ENCODE measurements at regions not wholly inside any gene's neighbourhood (a gene's known extent, or its start where the extent isn't known, plus 50 kb on each side); places are given as distances from the start of the nearest gene placed in this dataset.

DNA sequence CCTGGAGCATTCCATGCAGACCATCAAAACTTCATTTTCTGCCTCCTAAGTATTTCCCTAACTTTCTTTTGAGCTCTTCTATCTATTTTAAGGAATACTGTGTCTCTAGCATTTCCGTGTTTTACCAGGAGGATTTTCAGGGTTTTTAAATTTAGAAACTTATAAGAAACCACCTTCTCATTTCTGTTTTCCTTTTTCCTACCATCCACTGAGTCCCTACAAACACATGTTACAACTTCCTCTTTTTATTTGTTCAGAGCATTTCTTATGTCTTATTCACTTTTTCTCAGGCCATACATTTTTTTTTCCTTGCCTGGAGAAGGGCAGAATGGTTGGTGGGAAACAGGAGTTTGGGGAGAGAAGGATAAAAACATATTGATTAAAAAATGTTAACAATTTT, 130.0 kb upstream of the BMP5 start:
- DNase-seq (ENCODE audit: low spot score) = no peak

DNA sequence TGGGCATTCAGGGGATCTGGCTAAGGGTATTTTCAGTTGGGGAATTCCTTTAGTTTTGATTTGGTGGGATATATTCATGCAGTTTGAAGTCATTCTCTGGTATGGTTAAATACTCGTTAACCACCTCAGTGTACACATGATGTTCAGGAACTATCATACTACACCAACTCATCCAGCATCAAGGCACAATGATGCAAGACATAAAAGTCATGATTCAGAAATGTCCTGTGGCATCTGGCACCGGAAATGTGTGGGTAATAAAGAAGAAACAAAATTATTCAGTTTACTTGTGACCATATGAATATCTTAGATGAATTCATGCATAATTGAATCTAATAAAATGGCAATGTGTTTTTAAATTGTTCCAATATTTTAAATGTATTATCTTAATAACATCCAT, 129.0 kb upstream of the BMP5 start:
- DNase-seq (ENCODE audit: low spot score) = no peak

DNA sequence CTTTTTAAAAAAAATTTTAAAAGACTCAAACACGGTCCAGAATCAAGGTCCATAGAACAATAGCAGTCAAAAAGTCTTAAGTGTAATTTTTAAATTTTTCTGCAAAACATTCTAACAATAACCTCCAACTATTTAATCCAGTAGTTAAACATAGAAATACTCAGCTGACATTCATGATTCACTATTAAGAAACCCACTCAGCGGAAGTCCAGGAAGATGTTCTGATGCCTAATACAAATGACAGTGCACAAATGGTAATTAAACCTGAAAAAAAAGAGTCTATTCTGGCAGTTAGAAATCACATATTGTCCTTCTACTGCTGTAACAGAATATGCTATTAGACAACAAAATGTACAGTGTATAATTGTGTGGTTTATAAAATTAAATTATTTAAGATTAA, 128.2 kb upstream of the BMP5 start:
- no peak for DNase-seq (ENCODE audit: low spot score)

DNA sequence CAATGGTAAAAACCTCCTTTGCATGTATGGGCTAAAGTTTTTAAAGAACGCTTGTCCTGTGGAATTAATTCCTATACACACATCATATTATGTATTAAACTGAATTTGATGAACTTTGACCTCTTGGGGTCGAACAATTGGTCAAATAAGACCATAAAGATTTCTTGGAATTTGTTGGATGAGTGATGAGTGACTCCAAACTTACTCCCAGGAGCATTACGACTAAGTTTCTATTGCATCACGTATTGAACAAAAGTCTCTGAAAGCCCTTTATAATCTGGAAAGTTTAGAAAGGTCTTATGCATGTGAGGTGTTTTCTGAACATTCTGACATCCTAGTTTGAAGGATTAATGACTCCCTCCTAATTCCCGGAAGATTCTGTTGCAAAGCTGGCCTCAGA, 126.9 kb upstream of the BMP5 start:
- no peak for DNase-seq (ENCODE audit: low spot score)

DNA sequence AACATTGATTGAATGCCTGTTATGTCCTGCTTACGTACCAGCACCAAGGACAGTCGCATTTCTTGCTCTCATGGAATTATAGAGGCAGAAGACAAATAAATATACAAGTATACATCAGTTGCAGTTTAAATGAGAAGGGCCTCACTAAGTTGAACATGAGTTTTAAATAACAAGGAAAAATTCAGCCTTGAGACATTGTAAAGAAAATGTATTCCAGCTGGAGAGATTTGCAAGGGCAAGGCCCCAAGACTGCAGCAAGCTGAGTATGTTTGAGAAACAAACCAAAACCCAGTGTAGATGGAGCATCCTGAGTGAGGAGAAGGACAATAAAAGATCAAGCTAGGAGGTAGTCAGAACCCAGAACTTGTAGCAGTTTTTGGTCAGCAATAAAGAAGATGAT, 123.2 kb upstream of the BMP5 start:
- DNase-seq (ENCODE audit: low spot score) = no peak

DNA sequence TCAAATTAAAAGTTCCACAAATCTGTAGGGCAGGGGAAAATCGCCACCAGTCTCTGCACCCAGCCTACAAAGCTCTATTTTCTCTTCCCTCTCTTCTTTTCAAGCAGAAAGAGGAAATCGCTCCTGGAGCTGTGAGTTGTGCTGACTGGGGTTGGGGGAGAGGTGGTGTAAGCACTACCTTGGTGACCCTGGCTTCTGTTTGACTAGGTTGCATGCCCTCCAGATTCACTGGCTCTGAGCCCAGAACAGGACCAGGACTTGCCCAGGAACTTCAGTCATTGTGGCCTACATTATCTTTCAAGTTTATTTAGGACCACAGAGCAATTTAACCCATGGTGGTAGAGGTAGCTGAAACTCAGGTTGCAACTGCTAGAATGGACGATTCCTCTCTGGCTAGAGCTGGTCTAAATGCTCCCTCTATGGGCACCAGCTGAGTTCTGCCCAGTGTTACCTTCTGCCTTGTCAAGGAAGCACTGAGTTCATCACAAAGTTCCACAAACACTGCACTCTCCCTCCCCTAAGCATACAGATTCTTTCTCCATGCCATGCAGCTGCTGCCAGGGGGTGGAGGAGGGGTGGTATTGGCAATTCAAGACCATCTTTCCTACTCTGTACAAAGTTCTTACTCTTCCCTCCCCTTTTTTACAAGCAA, 122.0 kb upstream of the BMP5 start:
- DNase-seq (ENCODE audit: low spot score) = no peak

DNA sequence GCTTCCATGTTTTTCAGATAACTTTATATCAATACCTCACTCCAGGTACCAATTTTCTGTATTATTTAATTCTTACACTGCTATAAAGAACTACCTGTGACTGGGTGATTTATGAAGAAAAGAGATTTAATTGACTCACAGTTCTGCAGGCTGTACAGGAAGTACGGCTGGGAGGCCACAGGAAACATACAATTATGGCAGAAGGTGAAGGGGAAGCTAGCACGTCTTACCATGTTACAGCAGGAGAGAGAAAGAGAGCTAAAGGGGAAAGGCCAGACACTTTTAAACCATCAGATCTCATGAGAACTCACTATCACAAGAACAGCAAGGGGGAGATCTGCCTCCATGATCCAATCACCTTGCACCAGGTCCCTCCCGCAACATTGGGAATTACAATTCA, 119.1 kb upstream of the BMP5 start:
- DNase-seq (ENCODE audit: low spot score) = no peak

DNA sequence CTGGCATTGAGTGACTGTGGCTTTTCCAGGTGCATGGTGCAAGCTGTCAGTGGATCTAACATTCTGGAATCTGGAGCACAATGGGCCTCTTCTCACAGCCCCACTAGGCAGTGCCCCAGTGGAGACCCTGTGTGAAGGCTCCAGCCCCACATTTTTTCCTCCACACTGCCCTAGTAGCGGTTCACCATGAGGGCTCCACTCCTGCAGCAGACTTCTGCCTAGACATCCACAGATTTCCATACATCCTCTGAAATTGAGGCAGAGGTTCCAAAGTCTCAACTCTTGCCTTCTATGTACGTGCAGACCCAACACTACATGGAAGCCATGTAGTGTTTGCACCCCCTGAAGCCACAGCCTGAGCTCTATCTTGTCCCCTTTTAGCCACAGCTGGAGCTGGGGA, 118.0 kb upstream of the BMP5 start:
- no peak for DNase-seq (ENCODE audit: low spot score)

DNA sequence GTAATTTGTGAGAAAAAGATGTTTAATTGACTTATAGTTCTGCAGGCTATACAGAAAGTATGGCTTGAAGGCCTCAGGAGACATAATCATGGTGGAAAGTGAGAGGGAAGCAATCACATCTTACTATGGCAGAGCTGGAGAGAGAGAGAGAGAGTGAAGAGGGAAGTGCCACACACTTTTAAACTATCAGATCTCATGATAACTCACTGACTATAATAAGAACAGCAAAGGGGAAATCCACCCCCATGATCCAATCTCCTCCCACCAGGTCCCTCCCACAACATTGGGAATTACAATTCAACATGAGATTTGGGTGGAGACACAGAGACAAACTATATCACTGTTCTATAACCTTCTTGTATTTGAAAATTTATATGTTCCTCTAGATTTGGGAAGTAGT, 117.2 kb upstream of the BMP5 start:
- DNase-seq (ENCODE audit: low spot score) = no peak

DNA sequence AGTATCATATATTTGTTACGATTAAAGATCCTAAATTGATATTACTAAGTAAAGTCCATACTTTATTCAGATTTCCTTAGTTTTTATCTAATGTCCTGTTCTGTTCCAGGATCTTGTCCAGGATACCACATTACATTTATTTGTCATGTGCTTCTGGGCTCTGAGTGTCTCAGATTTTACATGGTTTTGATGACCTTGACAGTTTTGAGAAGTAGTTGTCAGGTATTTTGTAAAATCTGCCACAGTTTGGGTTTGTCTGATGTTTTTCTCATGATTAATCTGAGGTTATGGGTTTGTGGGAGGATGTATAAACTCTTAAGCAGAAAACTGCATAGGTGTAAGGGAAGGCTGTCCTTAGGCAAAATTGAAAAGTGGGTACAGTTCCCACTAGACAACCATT, 109.9 kb upstream of the BMP5 start:
- no peak for DNase-seq (ENCODE audit: low spot score)

DNA sequence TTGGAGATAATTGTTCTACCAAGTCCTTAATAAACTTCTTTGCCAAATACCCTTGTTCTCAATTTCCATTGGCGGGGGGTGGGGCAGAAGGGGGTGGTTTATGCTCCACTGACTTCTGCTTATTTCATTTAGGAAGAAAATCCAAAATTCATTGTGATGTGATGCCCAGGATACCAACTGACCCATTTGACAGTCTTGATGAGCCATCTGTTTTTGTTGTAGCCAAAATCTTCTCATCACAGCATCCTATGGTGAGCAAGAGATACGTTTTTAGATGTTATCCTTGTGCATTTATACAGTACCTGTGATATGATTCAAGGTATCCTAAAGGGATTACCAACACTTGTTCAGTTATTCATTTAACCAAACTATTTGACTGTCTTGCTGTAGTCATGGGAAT, 108.5 kb upstream of the BMP5 start:
- DNase-seq (ENCODE audit: low spot score) = no peak

DNA sequence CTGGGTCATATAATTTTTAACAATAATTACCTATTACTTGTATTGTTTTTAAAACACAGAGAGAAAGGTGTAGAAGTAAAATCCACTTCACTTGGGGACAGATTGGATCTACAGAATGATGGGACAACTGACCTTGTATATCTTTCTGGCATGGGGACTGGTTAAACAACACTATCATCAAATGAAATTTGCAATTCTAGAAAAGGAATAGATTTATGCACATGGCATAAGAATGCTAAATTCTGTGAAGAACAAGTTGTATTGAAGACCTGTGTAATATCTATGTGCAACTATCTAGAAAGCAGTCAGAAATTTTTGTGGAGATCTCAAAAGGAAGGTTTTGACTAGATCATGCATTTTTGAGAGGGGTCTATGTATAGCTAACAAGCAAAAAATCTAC, 106.3 kb upstream of the BMP5 start:
- no peak for DNase-seq (ENCODE audit: low spot score)

DNA sequence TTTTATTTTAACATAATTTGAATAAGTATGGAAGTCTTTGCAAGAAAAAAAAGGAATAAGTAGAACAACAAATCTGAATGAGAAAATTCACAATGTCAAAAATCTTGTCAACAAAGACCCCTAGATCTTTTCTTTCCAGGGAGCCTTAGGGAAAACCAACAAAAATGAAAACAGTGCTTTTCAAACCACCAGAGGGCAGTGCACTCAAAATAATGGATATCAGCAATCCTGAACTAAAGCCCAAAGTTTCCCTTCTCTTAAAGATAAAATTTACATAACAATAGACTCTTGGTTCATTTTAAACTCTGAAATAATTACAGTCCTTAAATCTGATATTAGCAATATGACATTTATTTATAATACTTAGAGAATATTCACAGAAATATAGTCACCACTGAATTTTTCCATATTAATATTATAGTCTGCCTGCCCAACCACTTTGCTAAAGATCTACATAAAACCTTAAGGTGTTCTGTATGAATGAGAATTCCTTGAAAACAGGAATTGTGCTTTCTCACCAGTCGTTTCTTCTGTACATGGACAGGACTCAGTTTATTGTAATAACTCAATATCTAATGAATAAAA, 105.3 kb upstream of the BMP5 start:
- peak; percentile 36 for DNase-seq (ENCODE audit: low spot score)

DNA sequence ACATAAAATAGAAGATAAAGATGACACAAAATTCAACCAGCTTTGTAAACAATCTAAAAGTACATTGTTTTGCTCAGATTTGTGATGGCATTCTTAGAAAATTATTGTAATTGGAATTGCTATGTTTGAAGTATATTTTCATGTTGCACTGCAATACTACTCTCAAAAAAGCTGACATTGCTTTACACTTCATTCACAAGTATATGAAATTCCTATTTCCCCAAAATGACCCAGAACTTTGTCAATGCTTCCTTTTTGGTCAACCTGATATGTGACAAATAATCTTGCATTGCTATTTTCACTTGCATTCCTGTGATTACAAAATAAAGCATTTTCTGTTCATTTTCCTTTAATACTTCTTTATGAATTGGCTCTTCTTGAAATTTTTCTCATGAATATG, 104.1 kb upstream of the BMP5 start:
- DNase-seq (ENCODE audit: low spot score) = no peak

DNA sequence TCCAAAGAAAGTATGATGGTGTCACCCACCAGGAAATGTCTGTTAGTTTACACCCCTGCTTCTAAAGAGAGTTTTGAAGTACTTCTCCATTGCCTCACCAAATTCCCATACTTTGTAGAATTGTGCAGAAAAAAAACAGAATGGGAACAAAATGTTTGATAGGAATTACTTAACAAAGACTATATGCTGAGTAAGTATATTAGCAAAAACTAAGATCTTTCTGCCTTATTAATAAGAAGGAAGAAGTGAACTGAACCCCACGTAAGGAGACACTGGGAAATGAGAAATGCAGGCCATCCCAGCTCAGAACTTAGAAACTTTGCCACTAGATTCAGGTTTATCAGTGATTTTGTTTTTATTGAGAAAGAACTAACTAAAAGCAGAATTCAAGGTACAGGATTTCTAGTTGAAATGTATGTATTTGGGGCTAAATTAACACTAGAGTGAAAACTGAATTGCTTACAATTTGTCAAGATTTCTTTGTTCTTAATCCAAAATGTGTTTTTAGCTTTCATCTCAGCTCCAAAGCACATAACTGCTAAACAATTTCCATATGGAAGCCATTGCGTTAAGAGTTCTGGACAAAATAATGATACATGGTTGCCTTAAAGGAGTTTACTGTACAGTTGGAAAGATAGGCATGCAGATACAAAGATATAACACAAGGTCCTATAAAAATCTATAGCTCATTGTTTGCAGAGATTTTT, 102.7 kb upstream of the BMP5 start:
- DNase-seq (ENCODE audit: low spot score) = no peak

DNA sequence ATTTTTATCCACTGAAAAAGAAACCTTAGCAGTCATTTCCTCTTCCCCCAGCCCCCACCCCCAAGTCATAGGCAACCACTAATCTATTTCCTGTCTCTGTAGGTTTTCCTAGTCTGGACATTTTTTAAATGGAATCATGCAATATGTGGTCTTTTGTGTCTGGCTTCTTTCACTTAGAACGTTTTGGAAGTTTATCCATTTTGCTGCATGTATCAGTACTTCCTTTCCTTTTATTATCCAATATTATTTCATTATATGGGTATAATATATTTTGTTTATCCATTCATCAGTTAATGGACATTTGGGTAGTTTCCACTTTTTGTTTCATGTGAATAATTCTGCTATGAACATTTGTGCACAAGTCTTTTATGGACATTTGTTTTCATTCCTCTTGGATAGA, 99.3 kb upstream of the BMP5 start:
- no peak for DNase-seq (ENCODE audit: low spot score)

DNA sequence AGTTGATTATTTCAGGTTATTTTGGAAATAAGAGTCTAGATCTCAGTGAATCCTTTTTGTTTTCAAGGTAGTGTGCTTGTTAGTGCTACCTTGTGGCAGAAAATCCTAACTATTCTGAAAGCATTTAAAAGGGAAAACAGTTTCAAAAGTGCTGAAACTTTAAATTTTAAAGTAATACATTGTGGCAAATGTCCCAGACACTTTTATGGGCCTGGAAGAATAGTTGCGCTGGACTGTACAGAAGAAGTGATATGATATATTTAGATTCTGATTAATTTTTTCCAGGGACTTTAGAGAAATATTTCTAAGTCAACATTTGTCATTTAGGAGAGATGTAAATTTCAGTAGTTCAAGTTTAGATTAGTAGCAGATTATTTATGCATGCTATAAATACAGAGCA, 96.7 kb upstream of the BMP5 start:
- no peak for DNase-seq (ENCODE audit: low spot score)

DNA sequence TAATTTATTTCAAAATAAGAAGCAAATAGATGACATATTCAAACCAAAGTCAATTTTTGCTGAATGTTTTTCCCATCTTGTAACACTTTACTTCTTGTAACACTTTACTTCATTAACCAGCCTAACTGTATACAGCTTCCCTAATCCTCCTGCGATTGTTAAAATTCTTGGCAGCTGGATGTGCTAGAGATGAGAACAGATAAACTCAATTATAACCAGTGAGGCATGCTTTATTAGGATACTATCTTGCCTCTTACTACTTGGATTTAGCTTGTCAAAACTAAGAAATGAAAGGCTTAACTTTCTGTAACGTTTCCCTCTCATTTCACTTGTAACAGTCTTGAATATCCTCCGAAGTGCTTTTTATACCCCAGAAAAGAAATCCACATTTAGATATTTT, 94.1 kb upstream of the BMP5 start:
- no peak for DNase-seq (ENCODE audit: low spot score)

DNA sequence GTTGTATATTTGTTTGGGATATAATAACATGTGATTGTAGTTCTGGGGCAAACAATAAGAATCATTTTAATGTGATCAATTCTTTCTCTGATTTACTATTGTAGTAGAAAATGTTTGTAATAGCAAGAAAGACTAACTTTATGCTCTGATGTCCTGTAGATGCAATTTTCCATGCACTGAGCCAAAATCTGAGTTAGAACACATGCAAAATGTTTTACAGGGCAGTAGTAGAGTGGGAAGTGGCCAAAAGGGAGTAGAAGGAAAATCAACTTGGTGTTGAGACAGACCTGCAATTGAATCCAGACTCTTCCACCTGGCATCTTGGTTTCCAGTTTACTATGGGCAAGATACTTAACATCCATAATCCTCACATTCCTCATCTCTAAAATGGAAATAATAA, 93.5 kb upstream of the BMP5 start:
- DNase-seq (ENCODE audit: low spot score) = no peak

DNA sequence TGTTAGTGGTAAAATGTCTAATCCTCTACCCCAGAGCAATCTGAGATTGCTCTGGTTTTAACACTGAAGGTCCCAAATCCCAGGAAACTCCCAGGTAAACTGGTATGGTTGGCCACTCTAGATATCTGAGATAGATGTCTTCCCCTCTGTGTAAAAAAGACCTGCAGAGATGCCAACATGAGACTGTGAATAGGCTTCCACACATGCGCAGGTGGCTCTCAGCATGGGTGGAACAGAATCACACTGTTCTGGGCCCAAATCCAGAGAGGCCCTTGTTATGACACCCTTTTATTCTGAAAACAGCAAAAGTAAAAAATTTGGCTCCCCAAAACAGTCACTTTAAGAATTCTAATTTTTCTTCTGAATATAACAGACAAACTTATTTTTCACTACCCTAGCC, 88.7 kb upstream of the BMP5 start:
- no peak for DNase-seq (ENCODE audit: low spot score)

DNA sequence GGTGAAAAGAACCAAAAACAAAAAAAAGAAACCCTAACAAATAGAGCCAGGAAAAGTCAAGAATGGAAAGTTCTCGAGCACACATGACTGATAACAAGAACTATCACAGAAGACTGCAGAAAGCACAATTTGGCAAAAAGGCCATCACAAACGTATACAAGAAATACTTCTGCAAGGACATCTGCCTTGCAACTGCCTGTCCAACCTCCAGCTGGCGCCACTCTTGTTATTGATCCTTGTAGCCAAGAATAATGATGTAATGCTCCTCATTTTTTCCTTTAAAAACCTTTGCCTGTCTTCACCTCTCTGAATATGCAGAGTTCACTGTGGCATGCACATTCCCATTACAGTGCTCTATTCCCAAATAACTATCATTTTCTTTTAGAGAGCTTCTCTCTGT, 87.9 kb upstream of the BMP5 start:
- no peak for DNase-seq (ENCODE audit: low spot score)

DNA sequence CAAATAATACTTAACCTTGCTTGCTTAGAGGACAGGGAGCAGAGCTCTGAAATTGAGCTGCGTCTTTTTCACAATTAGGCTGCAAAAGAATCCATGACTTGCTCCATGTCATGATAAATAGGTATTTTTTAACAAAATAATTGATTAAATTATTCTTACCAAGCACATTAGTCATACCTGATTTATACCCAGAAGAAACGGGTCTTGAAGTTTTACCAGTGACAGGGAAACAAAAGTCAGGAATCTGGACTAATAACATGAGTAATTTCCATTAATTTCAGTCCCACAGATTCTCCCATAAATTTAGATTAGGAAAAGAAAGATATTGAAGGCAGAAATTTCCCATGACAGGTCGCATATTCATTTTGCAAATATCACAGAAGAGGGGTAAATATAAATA, 85.0 kb upstream of the BMP5 start:
- DNase-seq (ENCODE audit: low spot score) = no peak

DNA sequence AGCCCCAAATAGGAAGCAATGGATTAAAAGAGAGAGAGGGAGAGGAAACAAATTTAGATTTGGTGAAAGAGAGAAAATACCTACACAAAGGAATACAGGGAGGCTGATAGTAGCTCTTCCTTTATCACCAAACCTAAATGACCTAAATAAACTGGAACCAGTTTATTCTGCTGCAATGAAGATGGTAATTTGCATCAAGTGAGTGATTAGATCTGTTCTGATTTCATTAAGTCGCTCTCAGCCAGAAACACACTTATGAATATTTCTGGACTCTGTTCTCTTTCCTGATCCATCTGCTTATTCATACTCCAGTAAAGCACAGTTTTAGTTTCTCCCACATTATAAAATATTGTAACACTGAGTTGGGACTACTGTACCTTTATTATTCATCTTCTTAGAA, 83.4 kb upstream of the BMP5 start:
- no peak for DNase-seq (ENCODE audit: low spot score)

DNA sequence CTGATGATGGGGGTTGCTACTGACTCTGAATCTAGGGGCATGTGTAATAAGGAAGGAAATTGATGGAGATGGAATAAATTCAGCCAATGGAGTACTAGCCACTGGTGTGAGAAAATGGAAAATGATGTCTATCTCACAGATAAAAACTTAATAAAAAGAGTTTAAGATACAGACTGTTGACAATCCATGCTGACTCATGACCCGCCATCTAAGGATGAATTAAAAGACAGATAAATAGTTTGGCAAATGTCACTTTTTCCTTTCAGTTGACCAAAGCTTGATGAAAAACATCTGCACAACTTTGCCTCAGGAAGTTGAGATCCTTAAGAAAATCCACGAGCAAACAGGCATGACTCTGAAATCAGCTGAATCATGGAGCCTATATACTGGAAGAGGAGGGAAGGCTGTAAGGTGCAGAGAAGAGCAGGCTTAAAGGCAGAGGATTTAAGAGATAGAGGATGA, 82.6 kb upstream of the BMP5 start:
- DNase-seq (ENCODE audit: low spot score) = no peak

All from D341Med (cell line).